Osteoblast (primary cell): ENCODE measurements at regions not wholly inside any gene's neighbourhood (a gene's known extent, or its start where the extent isn't known, plus 50 kb on each side); places are given as distances from the start of the nearest gene placed in this dataset.

Source experiments
- DNase-seq: peaks from one replicate; pipeline ENCODE4 v3.0.0; 2011; ENCODE audit warnings: low spot score, mixed read lengths; ENCODE audit not compliant: insufficient read length; ENCODE audit errors: missing footprints
- H2AFZ ChIP-seq: 2 replicates; pipeline ENCODE4 v1.6.0; 2011; ENCODE audit warnings: mild to moderate bottlenecking, low read length
- H3K27ac ChIP-seq: 2 replicates; pipeline ENCODE4 v1.5.1; 2011; ENCODE audit warnings: mild to moderate bottlenecking, low read depth, low read length, moderate library complexity
- H3K27me3 ChIP-seq: 2 replicates; pipeline ENCODE4 v1.6.0; 2012; ENCODE audit warnings: mild to moderate bottlenecking, control low read depth, inconsistent platforms, low read length, moderate library complexity; ENCODE audit not compliant: insufficient read depth
- H3K36me3 ChIP-seq: 2 replicates; pipeline ENCODE4 v1.5.1; 2011; ENCODE audit warnings: mild to moderate bottlenecking, low read length, control low read depth, moderate library complexity; ENCODE audit not compliant: insufficient read depth
- H3K4me1 ChIP-seq: 2 replicates; pipeline ENCODE4 v1.5.1; 2011; ENCODE audit warnings: mild to moderate bottlenecking, low read length, control low read depth, moderate library complexity; ENCODE audit not compliant: insufficient read depth
- H3K4me2 ChIP-seq: 2 replicates; pipeline ENCODE4 v1.6.0; 2011; ENCODE audit warnings: mild to moderate bottlenecking, low read length; ENCODE audit not compliant: insufficient read depth
- H3K4me3 ChIP-seq: fragments of 200-600 bp; sonication (generic); 3 replicates; pipeline ENCODE4 v1.5.1; 2012; ENCODE audit warnings: mild to moderate bottlenecking, low read length, inconsistent platforms; ENCODE audit not compliant: insufficient read depth
- H3K79me2 ChIP-seq: 2 replicates; pipeline ENCODE4 v1.6.0; 2012; ENCODE audit warnings: mild to moderate bottlenecking, low read length, control low read depth, inconsistent platforms; ENCODE audit not compliant: insufficient read depth
- H3K9me3 ChIP-seq: 2 replicates; pipeline ENCODE4 v1.5.1; 2011; ENCODE audit warnings: low read depth, low read length, control low read depth
- H4K20me1 ChIP-seq: 2 replicates; pipeline ENCODE4 v1.6.0; 2012; ENCODE audit warnings: mild to moderate bottlenecking, low read length, control low read depth; ENCODE audit not compliant: insufficient read depth
- CTCF ChIP-seq: IDR thresholded peaks from 2 replicates; pipeline ENCODE4 v1.5.1; 2011; ENCODE audit warnings: mild to moderate bottlenecking, low read depth, low read length, moderate library complexity; ENCODE audit errors: extremely low read depth

- no peak overlapping the region for H2AFZ ChIP-seq
- H3K27ac ChIP-seq: no peak overlapping the region
These were observed 67.8 kb upstream of the VTCN1 start for GRCh38 chr1:117278531-117278930.

DNA sequence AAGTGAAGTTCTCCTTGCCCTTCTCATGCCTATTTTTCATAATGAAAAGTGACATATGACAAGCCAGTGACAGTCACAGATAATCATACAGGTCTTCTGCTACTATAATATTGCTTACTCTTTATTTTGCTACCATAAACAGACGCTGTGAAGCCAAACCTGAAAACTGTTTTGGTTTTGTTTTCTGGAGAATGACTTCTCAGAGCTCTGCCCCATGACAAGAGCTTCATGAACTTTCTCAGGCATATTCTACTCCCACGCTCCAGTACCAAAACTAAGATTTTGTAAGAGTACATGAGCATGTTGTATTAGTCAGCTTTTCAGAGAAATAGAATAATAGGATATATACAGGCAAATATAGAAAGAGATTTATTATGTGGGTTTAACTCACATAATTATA lies 64.3 kb upstream of the VTCN1 start:
- no peak for TF ChIP-seq CTCF
- no peaks in the 10 kb centered on the region for H3K79me2 ChIP-seq
- H3K4me3 ChIP-seq: no peak overlapping the region
- no peak overlapping the region for H3K4me2 ChIP-seq
- no peaks in the 10 kb centered on the region for H3K9me3 ChIP-seq
- H4K20me1 ChIP-seq: no peaks in the 10 kb centered on the region
- no peaks in the 10 kb centered on the region for H3K4me1 ChIP-seq
- H3K27me3 ChIP-seq: no peaks in the 10 kb centered on the region
- no peak for DNase-seq
- H2AFZ ChIP-seq: peak overlapping the region; percentile 51
- H3K36me3 ChIP-seq: no peaks in the 10 kb centered on the region
- H3K27ac ChIP-seq: no peak overlapping the region

More at GRCh38 chr1:117278531-117278930, 67.8 kb upstream of the VTCN1 start:
- H3K9me3 ChIP-seq: no peaks in the 10 kb centered on the region
- H4K20me1 ChIP-seq: no peaks in the 10 kb centered on the region
- no peak overlapping the region for H3K4me3 ChIP-seq
- DNase-seq: no peak
- no peaks in the 10 kb centered on the region for H3K4me1 ChIP-seq
- H3K79me2 ChIP-seq: no peaks in the 10 kb centered on the region
- TF ChIP-seq CTCF: no peak
- H3K36me3 ChIP-seq: no peaks in the 10 kb centered on the region
- H3K4me2 ChIP-seq: no peak overlapping the region
- H3K27me3 ChIP-seq: no peaks in the 10 kb centered on the region

DNA sequence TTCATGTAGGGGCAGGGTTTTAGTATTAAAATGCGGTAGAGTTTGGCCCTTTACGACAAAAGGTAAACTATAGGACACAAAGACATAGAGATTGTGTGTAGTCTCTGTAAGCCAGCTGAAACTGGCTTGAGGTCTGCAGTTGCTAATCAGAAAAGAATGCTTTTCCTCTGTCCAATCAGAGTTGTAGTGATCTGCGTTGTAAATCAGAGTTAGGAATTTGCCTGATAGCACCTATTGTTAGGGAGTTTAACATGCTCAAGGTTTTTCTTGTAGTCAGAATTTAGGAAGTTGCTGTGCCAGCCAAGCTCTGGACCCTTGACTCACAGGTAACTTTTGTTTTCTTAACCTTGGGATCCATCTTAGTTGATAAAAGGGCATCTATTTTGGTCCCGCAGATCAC lies 61.2 kb upstream of the VTCN1 start:
- no peak for TF ChIP-seq CTCF
- no peaks in the 10 kb centered on the region for H4K20me1 ChIP-seq
- DNase-seq: no peak

DNA sequence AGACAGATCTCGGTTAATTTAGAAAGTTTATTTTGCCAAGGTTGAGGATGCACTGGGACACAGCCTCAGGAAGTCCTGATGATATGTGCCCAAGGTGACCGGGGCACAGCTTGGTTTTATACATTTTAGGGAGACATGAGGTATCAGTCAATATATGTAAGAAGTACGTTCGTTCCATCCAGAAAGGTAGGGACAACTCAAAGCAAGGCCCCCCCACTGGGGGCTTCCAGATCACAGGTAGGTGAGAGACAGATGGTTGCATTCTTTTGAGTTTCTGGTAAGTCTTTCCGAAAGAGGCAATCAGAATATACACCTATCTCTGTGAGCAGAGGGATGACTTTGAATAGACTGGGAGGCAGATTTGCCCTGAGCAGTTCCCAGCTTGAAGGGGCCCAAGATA lies 60.4 kb upstream of the VTCN1 start:
- no peak overlapping the region for H2AFZ ChIP-seq
- no peaks in the 10 kb centered on the region for H3K79me2 ChIP-seq
- H3K36me3 ChIP-seq: no peaks in the 10 kb centered on the region
- no peaks in the 10 kb centered on the region for H4K20me1 ChIP-seq
- H3K9me3 ChIP-seq: no peaks in the 10 kb centered on the region
- H3K27me3 ChIP-seq: no peaks in the 10 kb centered on the region
- H3K27ac ChIP-seq: no peak overlapping the region
- no peak for DNase-seq
- H3K4me2 ChIP-seq: no peak overlapping the region
- no peak for TF ChIP-seq CTCF
- H3K4me3 ChIP-seq: no peak overlapping the region
- no peaks in the 10 kb centered on the region for H3K4me1 ChIP-seq

More for the DNA sequence above, 61.2 kb upstream of the VTCN1 start:
- Histone ChIP-seq H3K4me1 (no peaks in the 10 kb centered on the region), H2AFZ (no peak overlapping the region), H3K27me3 (no peaks in the 10 kb centered on the region), H3K27ac (no peak overlapping the region), H3K4me3 (no peak overlapping the region), H3K36me3 (no peaks in the 10 kb centered on the region), H3K79me2 (no peaks in the 10 kb centered on the region), H3K4me2 (no peak overlapping the region), H3K9me3 (no peaks in the 10 kb centered on the region)
